A549 (cell line): ENCODE measurements at regions not wholly inside any gene's neighbourhood (a gene's known extent, or its start where the extent isn't known, plus 50 kb on each side); places are given as distances from the start of the nearest gene placed in this dataset.

Source experiments
- ATAC-seq, 2 experiments: fragments of 200-7000 bp in 1 of 2; fragments of >200 bp in 1 of 2; cut with Nextera tagmentation in 1 of 2; cut with Tn5 transposase in 1 of 2; 3 replicates each; pipeline versions ENCODE4 v1.8.0 to v1.9.1; 2018 to 2020; ENCODE audit warnings: mild to moderate bottlenecking in 1 of 2, moderate library complexity in 1 of 2
- CTCF ChIA-PET: fragments of 300-600 bp; sonication (Branson Sonifier 250); formaldehyde crosslinking; extraction: SDS; loops from one replicate; lab custom pipeline; 2021; ENCODE audit warnings: antibody characterized with exemption, inconsistent platforms; lab: Yijun Ruan, JAX
- POLR2A ChIA-PET: fragments of 350-600 bp; formaldehyde crosslinking; extraction: SDS; loops from one replicate; lab custom pipeline; 2021; ENCODE audit warnings: antibody characterized with exemption, inconsistent platforms; lab: Yijun Ruan, JAX
- DNase-seq, 2 experiments: peaks; one replicate each; pipeline versions ENCODE4 v3.0.0 to v3.0.0-alpha.2; 2011 to 2016; ENCODE audit warnings: low read depth in 1 of 2, low spot score in 1 of 2
- FAIRE-seq: peaks from 2 replicates; lab custom pipeline; 2011; peaks lifted over from hg19 to GRCh38; lab: Jason Lieb, UNC
- H3K27ac ChIP-seq, 2 experiments: fragments of >200 bp; sonication (Bioruptor Twin); formaldehyde crosslinking; 3 replicates each; pipeline ENCODE4 v1.5.1; 2016 to 2017
- H3K4me1 ChIP-seq: fragments of >200 bp; sonication (Bioruptor Twin); formaldehyde crosslinking; 3 replicates; pipeline ENCODE4 v1.6.1; 2016
- H3K4me2 ChIP-seq: fragments of >200 bp; sonication (Bioruptor Twin); formaldehyde crosslinking; 3 replicates; pipeline ENCODE4 v1.6.1; 2016
- H3K4me3 ChIP-seq: fragments of >200 bp; sonication (Bioruptor Twin); formaldehyde crosslinking; 3 replicates; pipeline ENCODE4 v1.5.1; 2016
- H3K9me3 ChIP-seq: fragments of >200 bp; sonication (Bioruptor Twin); formaldehyde crosslinking; 3 replicates; pipeline ENCODE4 v1.6.1; 2016
- ATOH8 ChIP-seq: fragments of 250-450 bp; sonication (Bioruptor Pico); IDR thresholded peaks from 2 replicates; pipeline ENCODE4 v1.5.0; 2020; ENCODE audit warnings: low read depth, mild to moderate bottlenecking, moderate library complexity
- BHLHE40 ChIP-seq: IDR thresholded peaks from 2 replicates; pipeline ENCODE4 v1.6.1; 2012; ENCODE audit warnings: low read depth, low read length, inconsistent platforms
- CBX8 ChIP-seq: fragments of 200-600 bp; sonication (generic); IDR thresholded peaks from 2 replicates; pipeline ENCODE4 v1.6.1; 2016
- CEBPB ChIP-seq, 2 experiments: fragments of >200 bp in 1 of 2; sonication (Bioruptor Twin) in 1 of 2; formaldehyde crosslinking in 1 of 2; IDR thresholded peaks; 2 replicates each; pipeline ENCODE4 v1.6.1; 2012 to 2016
- EHF ChIP-seq: fragments of 250-450 bp; sonication (Bioruptor Pico); IDR thresholded peaks from 2 replicates; pipeline ENCODE4 v1.5.0; 2020; ENCODE audit warnings: mild to moderate bottlenecking
- EHMT2 ChIP-seq: fragments of 200-600 bp; sonication (generic); IDR thresholded peaks from 2 replicates; pipeline ENCODE4 v1.6.1; 2016; ENCODE audit warnings: antibody characterized with exemption, low read depth, mild to moderate bottlenecking, moderate library complexity
- ESRRA ChIP-seq: fragments of 150-350 bp; IDR thresholded peaks from 2 replicates; pipeline ENCODE4 v1.6.1; 2014; ENCODE audit warnings: mild to moderate bottlenecking, low read length, borderline replicate concordance
- HES2 ChIP-seq: fragments of >200 bp; sonication (Bioruptor Twin); formaldehyde crosslinking; IDR thresholded peaks from 2 replicates; pipeline ENCODE4 v1.6.1; 2016
- HOXB13 ChIP-seq: fragments of 250-450 bp; sonication (Bioruptor Pico); IDR thresholded peaks from 2 replicates; pipeline ENCODE4 v1.5.0; 2020; ENCODE audit warnings: low read depth, mild to moderate bottlenecking, moderate library complexity
- HOXB5 ChIP-seq: fragments of 250-450 bp; sonication (Bioruptor Pico); IDR thresholded peaks from 2 replicates; pipeline ENCODE4 v1.5.0; 2020; ENCODE audit warnings: mild to moderate bottlenecking, moderate library complexity
- JUN ChIP-seq, 2 experiments: fragments of >200 bp; sonication (Bioruptor Twin); formaldehyde crosslinking; IDR thresholded peaks; 2 replicates in 1 of 2; 3 replicates in 1 of 2; pipeline ENCODE4 v1.6.1; 2016 to 2017
- KDM1A ChIP-seq: fragments of 200-600 bp; sonication (generic); IDR thresholded peaks from 2 replicates; pipeline ENCODE4 v1.6.1; 2016; ENCODE audit warnings: low read depth, mild to moderate bottlenecking
- KDM5A ChIP-seq: fragments of 200-600 bp; sonication (generic); IDR thresholded peaks from 2 replicates; pipeline ENCODE4 v1.6.1; 2016; ENCODE audit warnings: antibody characterized with exemption, mild to moderate bottlenecking
- MAZ ChIP-seq: fragments of 150-350 bp; IDR thresholded peaks from 2 replicates; pipeline ENCODE4 v1.6.1; 2014; ENCODE audit warnings: antibody characterized with exemption, low read depth, low read length, borderline replicate concordance
- NFE2L2 ChIP-seq: fragments of 150-350 bp; conservative IDR thresholded peaks from 2 replicates; pipeline ENCODE4 v1.6.1; 2014; ENCODE audit warnings: low read length
- NPAS2 ChIP-seq: fragments of 250-450 bp; sonication (Bioruptor Pico); IDR thresholded peaks from 2 replicates; pipeline ENCODE4 v1.8.0; 2022; ENCODE audit warnings: mild to moderate bottlenecking, moderate library complexity, borderline replicate concordance
- PHF8 ChIP-seq: fragments of 200-600 bp; sonication (generic); IDR thresholded peaks from 2 replicates; pipeline ENCODE4 v1.6.1; 2016; ENCODE audit warnings: low read depth, mild to moderate bottlenecking, antibody characterized with exemption, moderate library complexity, borderline replicate concordance
- POLR2A ChIP-seq: IDR thresholded peaks from 2 replicates; pipeline ENCODE4 v1.6.1; 2012; ENCODE audit warnings: mild to moderate bottlenecking, low read length
- RARB ChIP-seq: fragments of 250-450 bp; sonication (Bioruptor Pico); IDR thresholded peaks from 2 replicates; pipeline ENCODE4 v1.8.0; 2021; ENCODE audit warnings: mild to moderate bottlenecking, moderate library complexity
- RCOR1 ChIP-seq: fragments of 150-350 bp; IDR thresholded peaks from 2 replicates; pipeline ENCODE4 v1.6.1; 2014; ENCODE audit warnings: antibody characterized with exemption, low read length, low read depth
- RNF2 ChIP-seq: fragments of 200-600 bp; sonication (generic); IDR thresholded peaks from 2 replicates; pipeline ENCODE4 v1.6.1; 2016; ENCODE audit warnings: low read depth, mild to moderate bottlenecking, antibody characterized with exemption, moderate library complexity, borderline replicate concordance
- SMC3 ChIP-seq: fragments of >200 bp; sonication (Bioruptor Twin); formaldehyde crosslinking; IDR thresholded peaks from 3 replicates; pipeline ENCODE4 v1.6.1; 2018; ENCODE audit warnings: inconsistent platforms
- TFCP2L1 ChIP-seq: fragments of 250-450 bp; sonication (Bioruptor Pico); IDR thresholded peaks from 2 replicates; pipeline ENCODE4 v1.5.0; 2021; ENCODE audit warnings: mild to moderate bottlenecking
- TP53 ChIP-seq: fragments of 250-450 bp; sonication (Bioruptor Pico); IDR thresholded peaks from 2 replicates; pipeline ENCODE4 v1.5.0; 2021; ENCODE audit warnings: mild to moderate bottlenecking, moderate library complexity
- USF2 ChIP-seq: fragments of 450-650 bp; IDR thresholded peaks from 2 replicates; pipeline ENCODE4 v1.6.1; 2014; ENCODE audit warnings: antibody characterized with exemption
- ZC3H11A ChIP-seq: fragments of 450-650 bp; IDR thresholded peaks from 2 replicates; pipeline ENCODE4 v1.6.1; 2014; ENCODE audit warnings: antibody characterized with exemption, mild to moderate bottlenecking
- ZNF302 ChIP-seq: fragments of 250-450 bp; sonication (Bioruptor Pico); IDR thresholded peaks from 2 replicates; pipeline ENCODE4 v1.9.0; 2021; ENCODE audit warnings: inconsistent platforms, mild to moderate bottlenecking, moderate library complexity
- ZSCAN20 ChIP-seq: fragments of 250-450 bp; sonication (Bioruptor Pico); IDR thresholded peaks from 2 replicates; pipeline ENCODE4 v1.8.0; 2022; ENCODE audit warnings: mild to moderate bottlenecking, moderate library complexity
- WGBS: methylation state at CpG from one replicate; pipeline ENCODE4 v1.1.6; 2017; ENCODE audit errors: missing lambda C conversion rate; 5-methylcytosine and 5-hydroxymethylcytosine counted together

GRCh38 chr5:92588876-92589275 is 992.1 kb downstream of the NR2F1-AS1 start:
- DNase-seq (no peak), FAIRE-seq (no peak), ATAC-seq (no peak)
- TF ChIP-seq KDM1A = no peak
- TF ChIP-seq HES2 = no peak
- WGBS = 27% methylated on average over 1 of the region's 1 CpG
- Histone ChIP-seq H3K9me3 (no peaks in the 10 kb centered on the region), H3K4me2 (no peak overlapping the region), H3K27ac (no peak overlapping the region), H3K4me3 (no peak overlapping the region), H3K4me1 (no peaks in the 10 kb centered on the region)
- ChIA-PET CTCF (no interaction called here), POLR2A (no interaction called here)

- Histone ChIP-seq H3K4me1 (no peaks in the 10 kb centered on the region), H3K27ac (no peak overlapping the region), H3K9me3 (no peaks in the 10 kb centered on the region), H3K4me3 (no peak overlapping the region), H3K4me2 (no peak overlapping the region)
- FAIRE-seq (no peak), DNase-seq (no peak), ATAC-seq (no peak)
- WGBS = 86% methylated on average over 3 of the region's 3 CpGs
- ChIA-PET CTCF (no interaction called here), POLR2A (no interaction called here)
- TF ChIP-seq CBX8 (no peak), BHLHE40 (no peak)
These were observed 999.3 kb downstream of the NR2F1-AS1 start for GRCh38 chr5:92581690-92582089.

GRCh38 chr5:92581249-92581648 is 999.8 kb downstream of the NR2F1-AS1 start:
- TF ChIP-seq PHF8 = no peak
- no peak for TF ChIP-seq EHF
- TF ChIP-seq NFE2L2 = no peak
- no peak for TF ChIP-seq ESRRA
- TF ChIP-seq BHLHE40 = no peak
- no peak for TF ChIP-seq ZC3H11A
- H3K4me2 ChIP-seq = no peak overlapping the region
- H3K9me3 ChIP-seq = no peaks in the 10 kb centered on the region
- DNase-seq (no peak), FAIRE-seq (no peak), ATAC-seq (no peak)
- POLR2A ChIA-PET = no interaction called here
- H3K4me3 ChIP-seq = no peak overlapping the region
- no peak overlapping the region for H3K27ac ChIP-seq
- H3K4me1 ChIP-seq = no peaks in the 10 kb centered on the region
- CTCF ChIA-PET = no interaction called here

GRCh38 chr5:92580814-92581213 is 1000.2 kb downstream of the NR2F1-AS1 start:
- FAIRE-seq = no peak

GRCh38 chr5:92574023-92574422 is 1007.0 kb downstream of the NR2F1-AS1 start:
- Histone ChIP-seq H3K9me3 (no peaks in the 10 kb centered on the region), H3K27ac (no peak overlapping the region), H3K4me1 (no peaks in the 10 kb centered on the region), H3K4me3 (no peak overlapping the region), H3K4me2 (no peak overlapping the region)
- 76% methylated on average over 3 of the region's 3 CpGs for WGBS
- ATAC-seq (no peak), DNase-seq (no peak), FAIRE-seq (no peak)
- ChIA-PET CTCF (no interaction called here), POLR2A (no interaction called here)
- TF ChIP-seq POLR2A (no peak), RARB (CRISPR knock-in tag) (no peak), ATOH8 (CRISPR knock-in tag) (no peak), SMC3 (no peak), HOXB5 (no peak), CEBPB (IDR thresholded peaks at IDR 0.05) (no peak), KDM1A (no peak), NPAS2 (CRISPR knock-in tag) (no peak)

More at GRCh38 chr5:92580814-92581213, 1000.2 kb downstream of the NR2F1-AS1 start:
- no peak for TF ChIP-seq TFCP2L1 (CRISPR knock-in tag)
- no peak for TF ChIP-seq EHMT2
- no peak for TF ChIP-seq JUN (IDR thresholded peaks at IDR 0.05)
- no peak for TF ChIP-seq USF2
- TF ChIP-seq RCOR1 = no peak
- no peak for TF ChIP-seq ZNF302 (CRISPR knock-in tag)
- TF ChIP-seq ZC3H11A = no peak
- no peak for TF ChIP-seq TP53
- TF ChIP-seq NFE2L2 = no peak
- no peak for TF ChIP-seq KDM5A
- no peak for TF ChIP-seq CEBPB (IDR thresholded peaks at IDR 0.05)
- no peak for TF ChIP-seq MAZ
- TF ChIP-seq HOXB13 (CRISPR knock-in tag) = no peak
- TF ChIP-seq RNF2 = no peak
- no peak for TF ChIP-seq ZSCAN20 (CRISPR knock-in tag)
- 85% methylated on average over 2 of the region's 2 CpGs for WGBS
- H3K4me1 ChIP-seq = no peaks in the 10 kb centered on the region
- no peak overlapping the region for H3K4me2 ChIP-seq
- no peak for DNase-seq
- POLR2A ChIA-PET = no interaction called here
- H3K27ac ChIP-seq = no peak overlapping the region
- no peaks in the 10 kb centered on the region for H3K9me3 ChIP-seq
- CTCF ChIA-PET = no interaction called here
- H3K4me3 ChIP-seq = no peak overlapping the region
- ATAC-seq = no peak
